GM19023 (cell line): ENCODE measurements at regions not wholly inside any gene's neighbourhood (a gene's known extent, or its start where the extent isn't known, plus 50 kb on each side); places are given as distances from the start of the nearest gene placed in this dataset.

Experiments used
- ATAC-seq: cut with Tn5 transposase; IDR thresholded peaks from one replicate; pipeline ENCODE4 v1.9.1; 2021; ENCODE audit warnings: mild to moderate bottlenecking, moderate library complexity; ENCODE audit not compliant: unreplicated experiment

DNA sequence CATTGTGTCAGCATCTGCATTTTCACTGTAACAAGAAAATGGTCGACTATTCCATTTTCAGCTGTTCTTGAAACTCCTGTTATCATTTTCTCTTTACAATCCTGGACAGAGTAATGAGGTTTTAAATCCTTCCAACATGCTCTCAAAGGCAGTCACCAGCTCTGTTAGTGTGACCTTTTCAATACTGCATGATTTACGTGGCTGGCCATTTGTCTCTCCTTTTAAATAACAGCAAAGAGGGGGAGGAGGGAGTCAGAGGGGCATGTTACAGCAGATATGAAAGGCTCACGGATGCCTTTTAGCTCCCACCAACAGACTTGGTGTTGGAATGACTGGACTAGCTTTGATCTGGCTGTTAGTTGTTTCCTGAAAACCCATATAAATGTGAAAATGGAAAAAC is 1251.2 kb downstream of the AACS start:
- no peak for ATAC-seq

DNA sequence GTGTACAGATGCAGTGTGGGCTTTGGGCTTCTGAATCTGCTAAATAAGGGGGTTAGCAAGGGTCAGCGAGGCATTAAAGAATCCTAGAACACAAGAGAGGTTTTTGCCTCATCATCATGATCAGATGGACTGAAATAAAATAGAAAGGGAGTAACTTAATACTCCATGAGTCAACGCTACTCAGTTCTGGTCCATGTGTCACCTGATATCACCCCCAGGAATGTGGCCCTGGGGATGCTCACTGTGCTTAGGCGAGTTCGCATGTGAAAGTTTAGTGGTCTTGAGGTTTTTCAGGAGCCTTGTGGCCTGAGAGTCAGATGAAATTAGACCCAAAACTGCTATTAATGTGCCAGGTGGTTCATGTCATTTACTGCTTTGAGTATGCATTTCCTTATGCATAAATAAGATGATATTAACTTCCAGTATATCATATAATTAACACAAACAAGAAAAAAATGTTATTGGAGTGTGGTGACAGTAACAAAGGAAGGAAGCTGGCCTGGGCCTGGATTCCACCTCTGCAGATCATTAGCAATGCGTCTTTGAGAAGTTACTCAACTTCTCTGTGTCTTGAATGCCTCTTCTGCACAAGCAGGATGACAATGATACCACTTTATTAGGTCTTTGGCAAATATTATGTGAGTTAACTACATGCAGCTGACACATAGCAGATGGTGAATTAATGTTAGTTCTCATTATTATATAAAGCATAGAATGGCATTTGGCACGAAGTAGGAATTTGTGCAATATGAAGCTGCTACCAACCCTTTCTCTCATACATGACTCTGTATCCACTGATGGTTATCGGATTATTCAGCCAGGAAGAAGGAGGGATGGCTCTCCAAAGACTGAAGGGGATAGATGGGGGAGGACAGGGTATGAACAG is 1272.6 kb downstream of the AACS start:
- no peak for ATAC-seq

DNA sequence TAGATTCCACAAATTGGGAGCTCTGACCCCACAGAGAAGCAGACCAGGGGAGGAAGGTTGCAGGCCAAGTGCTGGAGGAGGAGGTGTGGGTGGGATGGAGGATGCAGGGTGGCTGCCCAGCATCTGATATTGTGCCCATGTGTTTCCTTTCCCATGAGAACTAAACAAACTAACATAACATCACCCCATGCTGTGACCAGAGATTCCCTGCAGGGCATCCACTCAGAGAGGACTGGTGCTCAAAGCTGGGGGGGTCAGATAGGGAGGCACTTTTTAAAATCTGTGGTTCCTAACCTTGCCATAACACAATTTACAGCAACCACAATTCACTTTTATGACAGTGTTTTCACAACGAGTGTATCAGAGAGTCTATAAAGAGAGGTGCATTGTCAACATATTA is 1277.6 kb downstream of the AACS start:
- no peak for ATAC-seq

DNA sequence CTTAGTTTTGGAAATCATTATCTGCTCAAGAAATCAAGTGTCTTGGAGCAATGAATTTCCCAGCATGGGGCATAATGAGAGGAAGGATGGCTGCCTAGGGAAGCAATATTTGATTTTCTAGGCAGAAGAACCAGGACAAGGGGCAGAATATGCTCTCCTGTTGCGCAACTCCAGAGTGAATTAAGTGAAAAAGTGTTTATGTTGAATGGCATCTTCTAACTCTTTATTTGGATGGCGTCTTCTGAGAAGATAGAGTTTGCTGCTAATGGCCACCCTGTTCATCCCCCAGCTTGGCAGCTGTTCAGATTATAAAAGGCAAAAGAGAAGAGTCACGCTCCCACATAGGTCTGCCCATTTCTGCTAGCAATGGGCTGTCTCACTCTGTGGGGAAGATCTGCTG is 1278.1 kb downstream of the AACS start:
- ATAC-seq, result no peak

DNA sequence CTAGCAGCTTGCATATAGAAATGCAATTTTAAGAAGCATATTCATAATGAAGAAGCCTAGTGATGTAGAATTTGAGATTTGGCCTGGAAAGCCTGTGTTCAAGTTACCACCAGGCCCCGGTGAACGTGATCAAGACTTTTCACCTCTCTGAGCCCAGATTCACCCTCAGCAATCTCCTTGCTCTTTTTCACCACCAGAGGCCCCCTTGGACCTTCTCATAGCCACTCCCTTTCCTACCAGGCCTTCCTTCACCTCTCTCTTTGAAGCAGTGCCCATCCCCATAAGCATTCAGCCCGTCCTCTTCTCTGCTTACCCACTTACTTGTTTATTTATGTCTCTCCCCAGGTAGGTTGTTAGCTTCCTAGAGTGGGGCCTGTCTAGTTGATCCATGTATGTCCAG is 1280.9 kb downstream of the AACS start:
- no peak for ATAC-seq

DNA sequence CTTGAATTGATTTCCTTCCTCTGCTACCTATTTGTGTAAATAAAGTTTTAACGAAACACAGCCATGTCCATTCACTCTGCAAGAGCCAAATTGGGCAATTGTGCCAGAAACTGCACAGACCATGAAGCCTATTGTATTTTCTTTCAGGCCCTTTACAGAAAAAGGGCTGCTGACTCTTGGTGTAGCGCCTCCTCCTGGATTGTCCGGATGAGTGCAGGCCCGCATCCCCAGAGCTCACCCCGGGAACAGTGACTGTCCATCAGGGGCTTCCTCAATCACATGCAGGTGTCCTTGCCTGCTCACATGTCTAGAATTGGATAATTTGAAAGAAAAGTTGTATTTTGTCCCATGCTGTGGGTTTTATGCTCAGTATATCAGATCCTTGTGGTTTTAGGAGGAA is 1282.2 kb downstream of the AACS start:
- ATAC-seq, result no peak

DNA sequence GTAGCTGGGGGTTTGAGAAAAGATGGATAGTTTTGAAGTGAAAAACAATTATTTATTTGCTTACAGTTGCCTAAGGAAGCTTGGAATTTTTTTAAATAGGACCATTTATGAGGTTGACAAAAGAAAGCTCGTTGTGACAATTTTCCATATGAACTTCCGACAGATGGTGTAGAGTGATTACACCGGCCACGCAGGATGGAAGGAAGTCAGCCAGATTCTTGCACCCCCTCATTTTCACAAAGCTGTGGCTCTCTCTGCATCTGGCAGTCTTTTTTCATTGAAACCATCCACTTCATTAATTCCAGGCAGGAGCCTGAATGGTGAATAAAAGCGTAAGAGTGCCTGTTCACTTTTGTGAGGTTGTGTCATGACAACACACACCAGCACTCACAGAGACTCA is 1284.1 kb downstream of the AACS start:
- no peak for ATAC-seq

DNA sequence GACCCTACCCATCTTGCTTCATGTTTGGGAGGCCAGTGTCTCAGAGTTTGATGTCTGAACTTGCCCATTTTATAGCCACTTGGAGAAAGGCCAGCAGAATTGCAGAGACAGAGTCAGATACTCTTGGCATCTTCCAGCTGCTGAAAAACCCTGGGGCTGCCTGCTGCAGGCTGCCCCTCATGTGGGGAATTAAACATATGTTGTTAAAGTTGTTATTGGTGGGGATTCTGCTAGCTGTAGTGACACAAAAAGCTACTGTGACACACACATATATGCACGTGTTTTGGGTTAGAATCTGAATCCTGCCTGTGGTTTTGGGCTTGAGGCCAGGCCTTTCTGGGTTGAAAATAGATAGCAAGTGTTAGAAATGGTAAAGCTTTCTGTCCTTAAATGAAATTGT is 1288.4 kb downstream of the AACS start:
- ATAC-seq, result no peak

DNA sequence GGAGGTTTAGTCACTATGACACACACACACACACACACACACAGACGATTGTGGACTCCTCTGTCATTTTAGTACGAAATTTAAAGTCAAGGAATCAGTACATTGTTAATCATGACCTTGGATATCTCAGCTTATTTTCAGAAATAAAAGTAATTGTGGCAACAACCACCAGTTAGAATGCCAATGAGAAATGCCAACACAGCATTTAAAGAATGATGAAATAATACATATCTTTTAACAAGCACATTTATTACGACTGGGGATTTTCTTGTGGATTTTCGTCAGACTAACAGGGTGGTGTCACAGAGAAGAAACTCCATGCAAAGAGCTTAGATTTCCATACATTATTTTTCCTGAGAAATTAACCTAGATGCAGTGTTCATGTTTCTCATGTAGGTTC is 1289.4 kb downstream of the AACS start:
- no peak for ATAC-seq

DNA sequence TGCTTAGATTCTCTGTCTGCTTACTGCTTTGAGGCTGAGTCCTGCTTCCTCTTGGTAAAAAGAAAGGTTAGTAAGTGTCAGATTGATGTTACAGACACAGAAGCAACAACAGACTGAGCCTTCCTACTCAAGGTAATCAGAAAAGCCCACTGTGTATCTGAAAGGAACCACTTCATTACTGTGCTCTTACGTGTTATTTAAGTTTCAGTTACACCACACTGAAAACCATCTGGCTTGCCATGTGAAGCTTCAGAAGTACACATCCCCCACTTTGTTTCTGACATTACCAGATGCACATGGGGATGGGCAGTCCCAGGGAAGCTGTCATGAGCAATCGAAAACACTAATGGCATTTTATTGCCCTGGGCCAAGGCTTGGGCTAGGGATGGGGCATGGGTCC is 1290.1 kb downstream of the AACS start:
- no peak for ATAC-seq

DNA sequence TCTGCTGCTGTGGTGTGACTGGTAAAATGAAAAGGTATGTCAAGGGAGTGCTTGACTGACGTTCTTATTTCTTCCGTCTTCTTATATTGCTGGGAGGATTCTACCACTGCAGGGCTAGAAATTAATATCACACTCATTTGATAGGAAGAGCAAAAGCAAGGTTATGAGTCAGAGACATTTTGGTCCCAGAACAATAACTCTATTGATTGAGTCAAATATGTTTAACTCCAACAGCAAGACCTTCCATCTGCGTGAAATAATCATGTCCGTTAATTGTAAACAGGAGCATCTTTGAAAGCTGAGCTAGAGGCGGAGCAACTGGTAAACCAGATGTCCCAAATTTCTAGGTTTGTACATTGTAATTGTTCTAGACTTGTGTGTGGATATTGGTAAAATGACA is 1293.6 kb downstream of the AACS start:
- ATAC-seq, result no peak

DNA sequence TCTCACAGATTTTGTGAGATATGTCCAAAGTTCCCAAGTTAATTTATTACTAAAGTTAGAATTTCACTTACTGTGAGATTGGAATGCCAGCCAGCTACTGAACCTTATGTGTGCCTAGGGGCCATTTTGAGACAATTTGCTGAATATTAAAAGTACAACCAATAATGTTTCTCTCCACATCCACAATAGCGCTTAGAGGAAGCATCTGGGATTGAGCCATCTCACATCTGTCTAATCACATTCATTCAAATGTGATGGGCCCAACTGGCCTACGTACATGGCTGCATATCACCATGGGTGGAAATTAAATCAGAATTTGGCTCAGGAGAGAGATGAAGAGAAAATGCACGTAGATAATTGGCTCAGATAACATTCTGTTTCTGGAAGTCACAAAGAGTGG is 1294.0 kb downstream of the AACS start:
- ATAC-seq, result no peak

DNA sequence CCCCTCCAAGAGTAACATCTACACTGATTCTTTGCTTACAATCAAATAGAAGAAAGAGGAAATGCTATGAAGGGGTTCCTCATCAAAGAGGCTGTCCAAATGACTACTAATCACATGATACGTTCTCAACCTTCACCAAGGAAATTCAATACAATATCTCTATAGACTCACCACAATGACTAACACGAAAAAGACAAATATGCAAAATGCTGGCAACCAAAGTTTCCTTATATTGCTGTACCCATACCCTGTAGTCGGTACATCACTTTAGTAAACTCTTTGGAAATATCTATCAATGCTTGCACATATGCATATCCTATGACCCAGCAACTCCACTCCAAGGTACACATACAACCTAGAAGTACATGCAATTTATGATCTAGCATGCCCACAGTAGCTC is 1296.6 kb downstream of the AACS start:
- no peak for ATAC-seq

DNA sequence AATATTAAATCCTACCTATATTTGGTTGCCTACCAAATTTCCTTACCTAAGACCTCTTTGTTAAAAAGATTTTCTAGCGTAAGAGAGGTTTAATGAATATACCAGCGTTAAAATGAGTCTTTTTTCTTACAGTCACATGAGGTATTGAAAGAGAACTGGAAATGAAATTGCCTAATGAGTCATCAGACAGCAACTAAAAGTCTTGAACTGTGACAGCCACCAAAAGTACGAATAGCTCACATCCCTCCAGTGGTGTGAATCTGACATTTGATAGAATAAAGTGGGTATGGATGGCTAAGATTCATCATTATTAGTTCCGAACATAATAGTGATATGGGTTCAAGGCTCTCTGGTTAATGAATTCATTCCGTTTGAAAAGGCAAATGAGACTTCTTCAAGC is 1297.3 kb downstream of the AACS start:
- ATAC-seq, result no peak

DNA sequence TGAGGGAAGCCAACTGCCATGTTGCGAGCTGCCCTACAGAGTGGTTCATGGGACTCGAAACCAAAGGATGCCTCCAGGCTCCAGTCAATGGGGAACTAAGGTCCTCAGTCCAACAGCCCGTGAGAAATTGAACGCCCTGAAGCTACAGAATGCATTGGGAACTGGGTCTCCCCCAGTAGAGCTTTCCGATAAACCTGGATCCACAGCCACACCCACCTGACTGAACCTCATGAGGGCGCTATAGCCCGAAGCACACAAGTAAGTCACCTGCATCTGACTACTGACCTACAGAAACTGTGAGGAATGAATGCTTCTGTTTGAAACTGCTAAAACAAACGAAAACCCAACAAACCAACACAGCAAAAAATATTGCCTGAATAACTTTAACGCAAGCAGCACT is 1297.7 kb downstream of the AACS start:
- ATAC-seq, result no peak

DNA sequence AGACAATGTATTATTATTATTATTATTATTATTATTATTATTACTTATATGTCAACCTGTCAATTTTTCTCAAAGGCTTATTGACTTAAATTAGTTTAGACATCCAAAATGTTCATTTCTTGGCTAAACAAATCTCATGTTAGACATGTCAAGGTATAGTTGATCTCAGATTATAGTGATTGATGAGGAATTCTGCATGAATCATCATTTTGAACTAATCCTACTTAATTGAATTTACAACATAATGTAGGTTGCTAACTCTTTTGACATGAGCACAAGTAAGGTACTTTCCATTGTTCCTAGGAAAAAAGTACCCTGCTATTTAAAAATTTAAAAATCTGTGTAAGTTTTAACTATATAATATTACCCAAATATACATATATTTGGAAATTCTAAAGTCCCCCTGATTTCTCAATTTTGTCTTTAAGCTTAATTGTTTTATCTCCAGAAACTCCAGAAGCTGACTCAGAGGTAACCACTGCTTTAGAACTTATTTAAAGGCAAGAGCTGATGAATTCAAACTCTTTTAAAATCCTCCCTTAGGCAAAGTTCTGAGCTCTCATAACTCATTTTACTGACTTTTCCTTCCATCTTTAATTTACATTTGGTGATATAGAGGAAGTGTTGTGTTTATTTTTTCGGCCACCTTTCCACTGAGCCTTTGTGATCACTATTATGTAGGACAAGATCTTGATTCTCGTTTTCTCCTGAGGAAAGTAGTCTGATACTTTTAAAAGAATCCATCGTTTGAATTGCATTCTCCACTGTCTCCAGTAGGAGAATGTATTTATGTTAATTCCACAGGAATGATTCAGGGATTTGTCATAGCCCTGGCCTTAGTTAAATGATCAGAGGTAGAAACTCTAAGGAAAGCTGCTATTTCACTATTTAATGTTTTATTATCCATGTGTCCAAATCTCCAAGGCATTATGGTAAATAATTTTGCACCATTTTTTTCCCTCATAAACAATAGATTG is 1304.5 kb downstream of the AACS start:
- ATAC-seq, result no peak

DNA sequence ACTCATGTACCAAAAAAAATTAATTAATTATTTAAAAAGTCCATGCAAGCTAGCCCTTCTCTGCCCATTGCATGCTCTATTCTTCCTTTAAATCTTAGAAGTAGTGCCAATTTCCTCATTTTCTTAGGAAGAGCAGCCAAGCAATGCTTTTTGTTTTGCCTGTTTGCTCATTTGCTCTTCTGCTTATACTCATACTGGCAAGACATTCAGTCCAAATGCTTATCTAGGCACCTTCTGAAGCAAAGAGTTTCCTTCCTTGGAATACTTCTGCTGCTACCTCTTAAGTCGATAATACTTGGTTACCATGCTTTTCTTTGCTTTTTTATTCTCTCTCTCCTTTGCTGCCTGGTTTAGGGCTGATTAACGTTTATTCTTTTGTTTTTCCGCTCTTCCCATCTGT is 1318.3 kb downstream of the AACS start:
- ATAC-seq, result no peak

DNA sequence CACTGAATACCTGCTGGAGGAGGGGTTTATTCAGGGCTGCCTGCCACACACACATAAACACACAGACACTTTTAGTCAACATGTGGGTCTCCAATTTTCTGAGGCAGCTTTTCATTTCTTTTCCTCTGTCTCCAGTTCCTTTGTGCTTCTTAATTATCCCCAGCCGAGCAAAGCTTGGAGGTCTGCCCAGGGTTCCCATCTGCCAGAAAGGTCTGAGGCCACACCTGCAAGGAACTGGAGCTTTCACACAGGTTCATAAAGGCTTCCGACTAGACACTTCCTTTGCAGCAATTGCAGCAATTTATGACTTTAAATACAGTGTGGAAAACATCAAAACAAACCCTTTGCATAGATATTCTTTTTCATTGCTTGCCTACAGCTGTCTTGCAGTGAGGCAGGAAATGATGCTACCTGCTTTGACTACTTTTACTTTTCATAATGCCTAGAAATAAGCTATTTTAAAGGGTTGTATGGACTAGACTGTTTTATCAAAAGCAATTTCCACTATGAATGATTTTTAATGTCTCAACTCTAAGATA is 1318.9 kb downstream of the AACS start:
- no peak for ATAC-seq

DNA sequence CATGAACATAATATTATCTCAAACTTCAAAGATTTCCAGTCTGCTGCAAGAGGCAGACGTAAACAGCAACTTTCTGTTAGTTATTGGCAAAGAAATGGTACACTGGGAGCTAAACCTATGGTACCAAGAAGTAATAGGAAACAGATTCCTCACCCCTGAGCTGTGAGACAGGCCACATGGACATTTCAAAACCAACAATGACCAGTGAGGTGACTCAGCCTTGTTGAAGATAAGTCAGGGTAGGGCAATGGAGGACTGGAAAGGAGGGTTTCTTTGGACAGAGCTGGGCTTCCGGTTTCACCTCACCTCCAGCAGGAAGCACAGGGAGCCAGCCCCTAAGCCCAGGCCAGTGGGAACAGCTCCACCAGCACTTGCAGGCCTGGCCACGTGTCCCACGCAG is 1320.5 kb downstream of the AACS start:
- ATAC-seq, result no peak

DNA sequence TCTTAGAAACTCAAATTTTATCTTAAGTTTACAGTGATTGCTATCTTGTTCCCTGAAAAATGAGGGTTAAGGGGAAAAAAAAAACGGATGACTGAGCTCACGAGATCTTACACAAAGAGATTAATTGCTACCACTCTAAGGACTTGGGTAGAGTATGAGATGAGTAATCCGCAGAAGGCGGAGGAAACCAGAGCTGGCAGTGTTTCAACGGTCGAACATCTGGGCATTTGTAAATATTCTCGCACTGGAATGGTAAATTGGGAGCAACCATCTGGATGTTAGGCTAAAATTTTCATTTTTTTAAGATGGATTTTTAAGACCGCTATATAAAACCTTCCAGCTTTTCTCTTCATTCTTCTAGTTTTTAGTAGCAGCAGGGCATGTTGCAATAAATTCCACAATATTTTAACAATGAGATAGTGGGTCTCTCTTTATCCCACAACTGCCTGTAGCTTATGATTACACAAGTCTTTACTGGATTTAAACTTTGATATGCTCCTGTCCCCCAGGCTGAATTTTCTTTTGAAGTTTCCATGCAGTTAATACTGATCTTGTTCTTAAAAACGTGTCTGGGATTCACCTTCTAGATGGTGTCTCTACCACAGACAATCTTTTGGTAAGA is 1324.1 kb downstream of the AACS start:
- no peak for ATAC-seq

DNA sequence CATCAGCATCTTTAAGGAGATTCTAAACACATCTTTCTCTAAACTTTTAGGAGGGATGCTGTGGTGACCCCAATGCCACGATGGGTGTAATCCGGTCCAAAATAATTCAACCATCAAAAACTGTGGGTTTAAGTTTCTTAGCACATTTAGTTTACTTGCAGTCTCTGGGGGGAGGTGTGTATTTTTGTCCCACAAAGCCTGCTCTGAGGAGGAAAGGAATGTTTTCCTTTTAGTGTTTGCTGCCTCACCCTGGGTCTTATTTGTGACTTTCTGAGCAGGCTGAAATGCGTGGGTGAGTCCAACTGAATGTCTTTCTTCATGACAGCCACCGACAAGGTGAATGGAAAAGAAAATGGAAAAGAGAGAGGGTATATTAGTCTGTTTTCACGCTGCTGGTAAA is 1324.7 kb downstream of the AACS start:
- ATAC-seq, result no peak
